ENCODE measurements at regions not wholly inside any gene's neighbourhood (a gene's known extent, or its start where the extent isn't known, plus 50 kb on each side); places are given as distances from the start of the nearest gene placed in this dataset.

DNA sequence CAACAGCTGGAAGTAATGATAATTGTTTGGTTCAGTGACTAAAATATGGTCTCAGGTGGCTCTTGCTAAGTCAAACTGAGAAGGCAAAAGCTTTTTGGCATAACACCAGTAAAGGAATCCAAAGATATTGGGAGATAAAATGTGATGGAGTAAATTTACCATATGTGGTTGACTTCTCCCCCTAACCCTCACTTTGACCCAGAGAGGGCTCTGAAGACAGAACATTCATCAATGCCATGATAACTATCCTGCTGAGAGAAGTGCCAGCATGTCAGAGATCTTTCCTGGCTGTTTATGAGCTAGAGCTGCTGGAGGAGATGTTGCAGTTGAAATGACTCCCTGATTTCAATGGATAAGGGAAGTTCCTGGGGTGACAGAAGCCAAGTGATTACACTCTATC lies 213.4 kb downstream of the SPCS3 start:
- TF ChIP-seq POLR2A (IDR thresholded peaks at IDR 0.05), result no peak
- TF ChIP-seq, protein P1, sequence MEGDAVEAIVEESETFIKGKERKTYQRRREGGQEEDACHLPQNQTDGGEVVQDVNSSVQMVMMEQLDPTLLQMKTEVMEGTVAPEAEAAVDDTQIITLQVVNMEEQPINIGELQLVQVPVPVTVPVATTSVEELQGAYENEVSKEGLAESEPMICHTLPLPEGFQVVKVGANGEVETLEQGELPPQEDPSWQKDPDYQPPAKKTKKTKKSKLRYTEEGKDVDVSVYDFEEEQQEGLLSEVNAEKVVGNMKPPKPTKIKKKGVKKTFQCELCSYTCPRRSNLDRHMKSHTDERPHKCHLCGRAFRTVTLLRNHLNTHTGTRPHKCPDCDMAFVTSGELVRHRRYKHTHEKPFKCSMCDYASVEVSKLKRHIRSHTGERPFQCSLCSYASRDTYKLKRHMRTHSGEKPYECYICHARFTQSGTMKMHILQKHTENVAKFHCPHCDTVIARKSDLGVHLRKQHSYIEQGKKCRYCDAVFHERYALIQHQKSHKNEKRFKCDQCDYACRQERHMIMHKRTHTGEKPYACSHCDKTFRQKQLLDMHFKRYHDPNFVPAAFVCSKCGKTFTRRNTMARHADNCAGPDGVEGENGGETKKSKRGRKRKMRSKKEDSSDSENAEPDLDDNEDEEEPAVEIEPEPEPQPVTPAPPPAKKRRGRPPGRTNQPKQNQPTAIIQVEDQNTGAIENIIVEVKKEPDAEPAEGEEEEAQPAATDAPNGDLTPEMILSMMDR (IDR thresholded peaks at IDR 0.05), result no peak

Data from thyroid gland (tissue), 4 donors.